HG02970 (cell line): ENCODE measurements at regions not wholly inside any gene's neighbourhood (a gene's known extent, or its start where the extent isn't known, plus 50 kb on each side); places are given as distances from the start of the nearest gene placed in this dataset.

Experiments
- ATAC-seq: cut with Tn5 transposase; IDR thresholded peaks from one replicate; pipeline ENCODE4 v1.9.1; 2021; ENCODE audit warnings: mild to moderate bottlenecking, moderate library complexity, moderate number of reproducible peaks; ENCODE audit not compliant: unreplicated experiment, low FRiP score

GRCh38 chr12:105907982-105908381 is 230.8 kb downstream of the NUAK1 start:
- no peak for ATAC-seq

- ATAC-seq: no peak
These were observed 228.7 kb downstream of the NUAK1 start for GRCh38 chr12:105910030-105910429.

- ATAC-seq: no peak
These were observed 226.8 kb downstream of the NUAK1 start for GRCh38 chr12:105911966-105912365.

- no peak for ATAC-seq
These were observed 225.7 kb downstream of the NUAK1 start for GRCh38 chr12:105912882-105913678.

- ATAC-seq: no peak
These were observed 222.6 kb downstream of the NUAK1 start for GRCh38 chr12:105915997-105916759.

- ATAC-seq: no peak
These were observed 222.1 kb downstream of the NUAK1 start for GRCh38 chr12:105916760-105917039.

GRCh38 chr12:105920161-105920684 is 218.5 kb downstream of the NUAK1 start:
- no peak for ATAC-seq

GRCh38 chr12:105921055-105921454 is 217.7 kb downstream of the NUAK1 start:
- ATAC-seq: no peak

GRCh38 chr12:105921872-105922669 is 216.7 kb downstream of the NUAK1 start:
- no peak for ATAC-seq

GRCh38 chr12:105922670-105923102 is 216.1 kb downstream of the NUAK1 start:
- no peak for ATAC-seq

- no peak for ATAC-seq
These were observed 214.1 kb downstream of the NUAK1 start for GRCh38 chr12:105924526-105925208.

GRCh38 chr12:105927564-105927963 is 211.2 kb downstream of the NUAK1 start:
- ATAC-seq: no peak

- no peak for ATAC-seq
These were observed 210.3 kb downstream of the NUAK1 start for GRCh38 chr12:105928436-105928835.

GRCh38 chr12:105929192-105929591 is 209.6 kb downstream of the NUAK1 start:
- no peak for ATAC-seq

GRCh38 chr12:105930557-105931503 is 207.9 kb downstream of the NUAK1 start:
- no peak for ATAC-seq

GRCh38 chr12:105931762-105932570 is 206.8 kb downstream of the NUAK1 start:
- no peak for ATAC-seq

- ATAC-seq: no peak
These were observed 204.8 kb downstream of the NUAK1 start for GRCh38 chr12:105933671-105934665.
